ENCODE measurements at regions not wholly inside any gene's neighbourhood (a gene's known extent, or its start where the extent isn't known, plus 50 kb on each side); places are given as distances from the start of the nearest gene placed in this dataset.

DNA sequence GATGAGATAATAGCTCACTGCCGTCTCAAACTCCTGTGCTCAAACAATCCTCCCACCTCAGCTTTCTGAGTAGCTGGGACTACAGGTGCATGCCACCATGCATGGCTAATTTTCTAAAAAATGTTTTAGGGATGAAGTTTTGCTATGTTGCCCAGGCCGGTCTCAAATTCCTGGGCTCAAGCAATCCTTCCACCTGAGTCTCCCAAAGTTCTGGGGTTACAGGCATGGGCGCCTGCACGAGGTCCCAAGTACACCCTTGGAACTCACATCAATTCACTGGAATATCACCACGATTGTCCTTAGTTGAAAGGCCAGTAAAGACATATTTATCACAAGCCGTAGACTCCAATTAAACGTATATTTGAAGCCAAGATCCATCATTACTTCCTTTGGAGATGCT is 184.6 kb downstream of the IRX1 start:
- 0 out of 2 replicates have a peak, but pooled peaks cover 5% of the 10 kb centered on the region for H3K9me2 ChIP-seq (ENCODE audit: insufficient read depth)
- H3K4me3 ChIP-seq, result no peak overlapping the region
- Mint-ChIP-seq H3K4me1 (peaks cover 17% of the 10 kb centered on the region; the same call in 2 of the 3 replicates), H3K4me3 (no peak overlapping the region), H3K9me3 (no peaks in the 10 kb centered on the region; the same call in 2 of the 3 replicates), H3K27ac (no peak overlapping the region), H3K36me3 (ENCODE audit: low read depth) (no peaks in the 10 kb centered on the region), H3K27me3 (ENCODE audit: insufficient read depth, low read depth, poor library complexity) (peaks cover 6% of the 10 kb centered on the region)
- H3K4me2 ChIP-seq, result no peak overlapping the region
- H3K4me1 ChIP-seq (ENCODE audit: insufficient read depth), result peaks cover 12% of the 10 kb centered on the region
- H3K79me2 ChIP-seq (replicated peaks; ENCODE audit: insufficient read depth), result no peaks in the 10 kb centered on the region
- TF ChIP-seq ZNF331 (CRISPR knock-in tag; IDR thresholded peaks at IDR 0.05; ENCODE audit: low read depth) (no peak), NANOG (IDR thresholded peaks at IDR 0.05; ENCODE audit: borderline replicate concordance) (no peak), EZH2 (IDR thresholded peaks at IDR 0.05; ENCODE audit: low read depth, unreplicated experiment) (no peak), STAT1 (IDR thresholded peaks at IDR 0.05; ENCODE audit: unreplicated experiment) (no peak), ZNF114 (CRISPR knock-in tag; IDR thresholded peaks at IDR 0.05) (no peak), POLR2AphosphoS5 (IDR thresholded peaks at IDR 0.05; ENCODE audit: low read depth) (no peak), JUNB (IDR thresholded peaks at IDR 0.05; ENCODE audit: unreplicated experiment) (no peak), CREB1 (CRISPR knock-in tag; IDR thresholded peaks at IDR 0.05; ENCODE audit: low read depth) (no peak), EZH2phosphoT487 (IDR thresholded peaks at IDR 0.05; ENCODE audit: unreplicated experiment) (no peak)
- TF ChIP-seq, protein P1, sequence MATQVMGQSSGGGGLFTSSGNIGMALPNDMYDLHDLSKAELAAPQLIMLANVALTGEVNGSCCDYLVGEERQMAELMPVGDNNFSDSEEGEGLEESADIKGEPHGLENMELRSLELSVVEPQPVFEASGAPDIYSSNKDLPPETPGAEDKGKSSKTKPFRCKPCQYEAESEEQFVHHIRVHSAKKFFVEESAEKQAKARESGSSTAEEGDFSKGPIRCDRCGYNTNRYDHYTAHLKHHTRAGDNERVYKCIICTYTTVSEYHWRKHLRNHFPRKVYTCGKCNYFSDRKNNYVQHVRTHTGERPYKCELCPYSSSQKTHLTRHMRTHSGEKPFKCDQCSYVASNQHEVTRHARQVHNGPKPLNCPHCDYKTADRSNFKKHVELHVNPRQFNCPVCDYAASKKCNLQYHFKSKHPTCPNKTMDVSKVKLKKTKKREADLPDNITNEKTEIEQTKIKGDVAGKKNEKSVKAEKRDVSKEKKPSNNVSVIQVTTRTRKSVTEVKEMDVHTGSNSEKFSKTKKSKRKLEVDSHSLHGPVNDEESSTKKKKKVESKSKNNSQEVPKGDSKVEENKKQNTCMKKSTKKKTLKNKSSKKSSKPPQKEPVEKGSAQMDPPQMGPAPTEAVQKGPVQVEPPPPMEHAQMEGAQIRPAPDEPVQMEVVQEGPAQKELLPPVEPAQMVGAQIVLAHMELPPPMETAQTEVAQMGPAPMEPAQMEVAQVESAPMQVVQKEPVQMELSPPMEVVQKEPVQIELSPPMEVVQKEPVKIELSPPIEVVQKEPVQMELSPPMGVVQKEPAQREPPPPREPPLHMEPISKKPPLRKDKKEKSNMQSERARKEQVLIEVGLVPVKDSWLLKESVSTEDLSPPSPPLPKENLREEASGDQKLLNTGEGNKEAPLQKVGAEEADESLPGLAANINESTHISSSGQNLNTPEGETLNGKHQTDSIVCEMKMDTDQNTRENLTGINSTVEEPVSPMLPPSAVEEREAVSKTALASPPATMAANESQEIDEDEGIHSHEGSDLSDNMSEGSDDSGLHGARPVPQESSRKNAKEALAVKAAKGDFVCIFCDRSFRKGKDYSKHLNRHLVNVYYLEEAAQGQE (IDR thresholded peaks at IDR 0.05; ENCODE audit: unreplicated experiment), result no peak
- TF ChIP-seq, protein P2, sequence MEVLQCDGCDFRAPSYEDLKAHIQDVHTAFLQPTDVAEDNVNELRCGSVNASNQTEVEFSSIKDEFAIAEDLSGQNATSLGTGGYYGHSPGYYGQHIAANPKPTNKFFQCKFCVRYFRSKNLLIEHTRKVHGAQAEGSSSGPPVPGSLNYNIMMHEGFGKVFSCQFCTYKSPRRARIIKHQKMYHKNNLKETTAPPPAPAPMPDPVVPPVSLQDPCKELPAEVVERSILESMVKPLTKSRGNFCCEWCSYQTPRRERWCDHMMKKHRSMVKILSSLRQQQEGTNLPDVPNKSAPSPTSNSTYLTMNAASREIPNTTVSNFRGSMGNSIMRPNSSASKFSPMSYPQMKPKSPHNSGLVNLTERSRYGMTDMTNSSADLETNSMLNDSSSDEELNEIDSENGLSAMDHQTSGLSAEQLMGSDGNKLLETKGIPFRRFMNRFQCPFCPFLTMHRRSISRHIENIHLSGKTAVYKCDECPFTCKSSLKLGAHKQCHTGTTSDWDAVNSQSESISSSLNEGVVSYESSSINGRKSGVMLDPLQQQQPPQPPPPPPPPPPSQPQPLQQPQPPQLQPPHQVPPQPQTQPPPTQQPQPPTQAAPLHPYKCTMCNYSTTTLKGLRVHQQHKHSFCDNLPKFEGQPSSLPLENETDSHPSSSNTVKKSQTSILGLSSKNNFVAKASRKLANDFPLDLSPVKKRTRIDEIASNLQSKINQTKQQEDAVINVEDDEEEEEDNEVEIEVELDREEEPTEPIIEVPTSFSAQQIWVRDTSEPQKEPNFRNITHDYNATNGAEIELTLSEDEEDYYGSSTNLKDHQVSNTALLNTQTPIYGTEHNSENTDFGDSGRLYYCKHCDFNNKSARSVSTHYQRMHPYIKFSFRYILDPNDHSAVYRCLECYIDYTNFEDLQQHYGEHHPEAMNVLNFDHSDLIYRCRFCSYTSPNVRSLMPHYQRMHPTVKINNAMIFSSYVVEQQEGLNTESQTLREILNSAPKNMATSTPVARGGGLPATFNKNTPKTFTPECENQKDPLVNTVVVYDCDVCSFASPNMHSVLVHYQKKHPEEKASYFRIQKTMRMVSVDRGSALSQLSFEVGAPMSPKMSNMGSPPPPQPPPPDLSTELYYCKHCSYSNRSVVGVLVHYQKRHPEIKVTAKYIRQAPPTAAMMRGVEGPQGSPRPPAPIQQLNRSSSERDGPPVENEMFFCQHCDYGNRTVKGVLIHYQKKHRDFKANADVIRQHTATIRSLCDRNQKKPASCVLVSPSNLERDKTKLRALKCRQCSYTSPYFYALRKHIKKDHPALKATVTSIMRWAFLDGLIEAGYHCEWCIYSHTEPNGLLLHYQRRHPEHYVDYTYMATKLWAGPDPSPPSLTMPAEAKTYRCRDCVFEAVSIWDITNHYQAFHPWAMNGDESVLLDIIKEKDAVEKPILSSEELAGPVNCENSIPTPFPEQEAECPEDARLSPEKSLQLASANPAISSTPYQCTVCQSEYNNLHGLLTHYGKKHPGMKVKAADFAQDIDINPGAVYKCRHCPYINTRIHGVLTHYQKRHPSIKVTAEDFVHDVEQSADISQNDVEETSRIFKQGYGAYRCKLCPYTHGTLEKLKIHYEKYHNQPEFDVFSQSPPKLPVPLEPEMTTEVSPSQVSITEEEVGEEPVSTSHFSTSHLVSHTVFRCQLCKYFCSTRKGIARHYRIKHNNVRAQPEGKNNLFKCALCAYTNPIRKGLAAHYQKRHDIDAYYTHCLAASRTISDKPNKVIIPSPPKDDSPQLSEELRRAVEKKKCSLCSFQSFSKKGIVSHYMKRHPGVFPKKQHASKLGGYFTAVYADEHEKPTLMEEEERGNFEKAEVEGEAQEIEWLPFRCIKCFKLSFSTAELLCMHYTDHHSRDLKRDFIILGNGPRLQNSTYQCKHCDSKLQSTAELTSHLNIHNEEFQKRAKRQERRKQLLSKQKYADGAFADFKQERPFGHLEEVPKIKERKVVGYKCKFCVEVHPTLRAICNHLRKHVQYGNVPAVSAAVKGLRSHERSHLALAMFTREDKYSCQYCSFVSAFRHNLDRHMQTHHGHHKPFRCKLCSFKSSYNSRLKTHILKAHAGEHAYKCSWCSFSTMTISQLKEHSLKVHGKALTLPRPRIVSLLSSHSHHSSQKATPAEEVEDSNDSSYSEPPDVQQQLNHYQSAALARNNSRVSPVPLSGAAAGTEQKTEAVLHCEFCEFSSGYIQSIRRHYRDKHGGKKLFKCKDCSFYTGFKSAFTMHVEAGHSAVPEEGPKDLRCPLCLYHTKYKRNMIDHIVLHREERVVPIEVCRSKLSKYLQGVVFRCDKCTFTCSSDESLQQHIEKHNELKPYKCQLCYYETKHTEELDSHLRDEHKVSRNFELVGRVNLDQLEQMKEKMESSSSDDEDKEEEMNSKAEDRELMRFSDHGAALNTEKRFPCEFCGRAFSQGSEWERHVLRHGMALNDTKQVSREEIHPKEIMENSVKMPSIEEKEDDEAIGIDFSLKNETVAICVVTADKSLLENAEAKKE (CRISPR knock-in tag; IDR thresholded peaks at IDR 0.05), result no peak
- TF ChIP-seq, protein P3, sequence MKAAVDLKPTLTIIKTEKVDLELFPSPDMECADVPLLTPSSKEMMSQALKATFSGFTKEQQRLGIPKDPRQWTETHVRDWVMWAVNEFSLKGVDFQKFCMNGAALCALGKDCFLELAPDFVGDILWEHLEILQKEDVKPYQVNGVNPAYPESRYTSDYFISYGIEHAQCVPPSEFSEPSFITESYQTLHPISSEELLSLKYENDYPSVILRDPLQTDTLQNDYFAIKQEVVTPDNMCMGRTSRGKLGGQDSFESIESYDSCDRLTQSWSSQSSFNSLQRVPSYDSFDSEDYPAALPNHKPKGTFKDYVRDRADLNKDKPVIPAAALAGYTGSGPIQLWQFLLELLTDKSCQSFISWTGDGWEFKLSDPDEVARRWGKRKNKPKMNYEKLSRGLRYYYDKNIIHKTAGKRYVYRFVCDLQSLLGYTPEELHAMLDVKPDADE (IDR thresholded peaks at IDR 0.05), result no peak
- TF ChIP-seq, protein P4, sequence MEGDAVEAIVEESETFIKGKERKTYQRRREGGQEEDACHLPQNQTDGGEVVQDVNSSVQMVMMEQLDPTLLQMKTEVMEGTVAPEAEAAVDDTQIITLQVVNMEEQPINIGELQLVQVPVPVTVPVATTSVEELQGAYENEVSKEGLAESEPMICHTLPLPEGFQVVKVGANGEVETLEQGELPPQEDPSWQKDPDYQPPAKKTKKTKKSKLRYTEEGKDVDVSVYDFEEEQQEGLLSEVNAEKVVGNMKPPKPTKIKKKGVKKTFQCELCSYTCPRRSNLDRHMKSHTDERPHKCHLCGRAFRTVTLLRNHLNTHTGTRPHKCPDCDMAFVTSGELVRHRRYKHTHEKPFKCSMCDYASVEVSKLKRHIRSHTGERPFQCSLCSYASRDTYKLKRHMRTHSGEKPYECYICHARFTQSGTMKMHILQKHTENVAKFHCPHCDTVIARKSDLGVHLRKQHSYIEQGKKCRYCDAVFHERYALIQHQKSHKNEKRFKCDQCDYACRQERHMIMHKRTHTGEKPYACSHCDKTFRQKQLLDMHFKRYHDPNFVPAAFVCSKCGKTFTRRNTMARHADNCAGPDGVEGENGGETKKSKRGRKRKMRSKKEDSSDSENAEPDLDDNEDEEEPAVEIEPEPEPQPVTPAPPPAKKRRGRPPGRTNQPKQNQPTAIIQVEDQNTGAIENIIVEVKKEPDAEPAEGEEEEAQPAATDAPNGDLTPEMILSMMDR (conservative IDR thresholded peaks at IDR 0.05; ENCODE audit: low read depth in 2 of 2), result no peak
- ATAC-seq (no peak), DNase-seq (ENCODE audit: low spot score) (no peak)
- no peaks in the 10 kb centered on the region for H4K20me1 ChIP-seq (replicated peaks; ENCODE audit: insufficient read depth)
- no peak overlapping the region for H2AFZ ChIP-seq
- no peaks in the 10 kb centered on the region for H3F3A ChIP-seq (replicated peaks; ENCODE audit: low read depth)
- no peaks in the 10 kb centered on the region for H3K27me3 ChIP-seq (ENCODE audit: insufficient read depth)
- H3K27ac ChIP-seq (ENCODE audit: low read depth), result no peak overlapping the region
- H3K36me3 ChIP-seq (ENCODE audit: insufficient read depth), result no peaks in the 10 kb centered on the region

Measured in GM23338 (cell line).